ENCODE measurements at regions not wholly inside any gene's neighbourhood (a gene's known extent, or its start where the extent isn't known, plus 50 kb on each side); places are given as distances from the start of the nearest gene placed in this dataset.

- DNase-seq (ENCODE audit: low spot score): no peak
Measured at GRCh38 chr20:39829661-39830060, 859.4 kb downstream of the MAFB start.

GRCh38 chr20:39829256-39829655 lies 859.8 kb downstream of the MAFB start:
- no peak for DNase-seq (ENCODE audit: low spot score)

GRCh38 chr20:39825950-39826349 lies 863.1 kb downstream of the MAFB start:
- no peak for DNase-seq (ENCODE audit: low spot score)

- DNase-seq (ENCODE audit: low spot score): no peak
Measured at GRCh38 chr20:39825524-39825923, 863.4 kb downstream of the DHX35 start.

- DNase-seq (ENCODE audit: low spot score): no peak
Measured at GRCh38 chr20:39823224-39823623, 861.1 kb downstream of the DHX35 start.

GRCh38 chr20:39822667-39823066 lies 860.5 kb downstream of the DHX35 start:
- no peak for DNase-seq (ENCODE audit: low spot score)

GRCh38 chr20:39813190-39813829 lies 851.2 kb downstream of the DHX35 start:
- DNase-seq (ENCODE audit: low spot score): no peak

GRCh38 chr20:39812116-39812515 lies 850.0 kb downstream of the DHX35 start:
- DNase-seq (ENCODE audit: low spot score): no peak

- no peak for DNase-seq (ENCODE audit: low spot score)
Measured at GRCh38 chr20:39810309-39810708, 848.2 kb downstream of the DHX35 start.

GRCh38 chr20:39808613-39809012 lies 846.5 kb downstream of the DHX35 start:
- no peak for DNase-seq (ENCODE audit: low spot score)

GRCh38 chr20:39800548-39800947 lies 838.4 kb downstream of the DHX35 start:
- DNase-seq (ENCODE audit: low spot score): no peak

GRCh38 chr20:39800111-39800510 lies 838.0 kb downstream of the DHX35 start:
- DNase-seq (ENCODE audit: low spot score): no peak

- DNase-seq (ENCODE audit: low spot score): no peak
Measured at GRCh38 chr20:39799366-39799965, 837.3 kb downstream of the DHX35 start.

- no peak for DNase-seq (ENCODE audit: low spot score)
Measured at GRCh38 chr20:39795401-39796272, 833.5 kb downstream of the DHX35 start.

GRCh38 chr20:39792334-39792733 lies 830.2 kb downstream of the DHX35 start:
- no peak for DNase-seq (ENCODE audit: low spot score)

GRCh38 chr20:39789411-39789810 lies 827.3 kb downstream of the DHX35 start:
- DNase-seq (ENCODE audit: low spot score): no peak

- DNase-seq (ENCODE audit: low spot score): no peak
Measured at GRCh38 chr20:39785252-39785917, 823.2 kb downstream of the DHX35 start.

- no peak for DNase-seq (ENCODE audit: low spot score)
Measured at GRCh38 chr20:39784693-39785092, 822.5 kb downstream of the DHX35 start.

- DNase-seq (ENCODE audit: low spot score): peak; percentile 10
Measured at GRCh38 chr20:39778847-39779604, 816.9 kb downstream of the DHX35 start.

- DNase-seq (ENCODE audit: low spot score): no peak
Measured at GRCh38 chr20:39778431-39778830, 816.3 kb downstream of the DHX35 start.

GRCh38 chr20:39777610-39778009 lies 815.5 kb downstream of the DHX35 start:
- no peak for DNase-seq (ENCODE audit: low spot score)

GRCh38 chr20:39775110-39775509 lies 813.0 kb downstream of the DHX35 start:
- DNase-seq (ENCODE audit: low spot score): no peak

All from Ammon's horn (tissue), 1 donor.